ENCODE measurements at regions not wholly inside any gene's neighbourhood (a gene's known extent, or its start where the extent isn't known, plus 50 kb on each side); places are given as distances from the start of the nearest gene placed in this dataset.

DNA sequence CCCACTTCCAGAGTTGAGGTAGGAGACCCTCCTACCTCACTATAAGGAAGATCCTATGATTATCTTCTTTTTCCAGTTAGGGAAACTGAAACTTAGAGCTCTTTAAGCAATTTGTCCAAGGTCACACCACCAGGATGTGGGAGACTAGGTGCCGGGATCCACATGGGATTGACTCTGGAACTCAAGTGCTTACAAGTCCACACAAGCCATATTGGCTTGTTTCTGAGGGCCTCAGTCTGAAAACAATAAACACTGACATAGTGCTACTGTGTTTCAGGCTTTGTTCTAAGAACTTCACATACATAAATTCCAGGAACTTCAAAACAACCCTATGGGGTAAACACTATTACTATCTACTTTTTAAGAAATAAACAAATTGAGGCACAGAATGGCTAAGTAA is 481.3 kb downstream of the ZSWIM6 start:
- TF ChIP-seq, protein P1, sequence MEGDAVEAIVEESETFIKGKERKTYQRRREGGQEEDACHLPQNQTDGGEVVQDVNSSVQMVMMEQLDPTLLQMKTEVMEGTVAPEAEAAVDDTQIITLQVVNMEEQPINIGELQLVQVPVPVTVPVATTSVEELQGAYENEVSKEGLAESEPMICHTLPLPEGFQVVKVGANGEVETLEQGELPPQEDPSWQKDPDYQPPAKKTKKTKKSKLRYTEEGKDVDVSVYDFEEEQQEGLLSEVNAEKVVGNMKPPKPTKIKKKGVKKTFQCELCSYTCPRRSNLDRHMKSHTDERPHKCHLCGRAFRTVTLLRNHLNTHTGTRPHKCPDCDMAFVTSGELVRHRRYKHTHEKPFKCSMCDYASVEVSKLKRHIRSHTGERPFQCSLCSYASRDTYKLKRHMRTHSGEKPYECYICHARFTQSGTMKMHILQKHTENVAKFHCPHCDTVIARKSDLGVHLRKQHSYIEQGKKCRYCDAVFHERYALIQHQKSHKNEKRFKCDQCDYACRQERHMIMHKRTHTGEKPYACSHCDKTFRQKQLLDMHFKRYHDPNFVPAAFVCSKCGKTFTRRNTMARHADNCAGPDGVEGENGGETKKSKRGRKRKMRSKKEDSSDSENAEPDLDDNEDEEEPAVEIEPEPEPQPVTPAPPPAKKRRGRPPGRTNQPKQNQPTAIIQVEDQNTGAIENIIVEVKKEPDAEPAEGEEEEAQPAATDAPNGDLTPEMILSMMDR (IDR thresholded peaks at IDR 0.05) = no peak
- no peak for TF ChIP-seq POLR2A (IDR thresholded peaks at IDR 0.05)

All from testis (tissue), 2 donors.